IMR-90 (cell line): ENCODE measurements at regions not wholly inside any gene's neighbourhood (a gene's known extent, or its start where the extent isn't known, plus 50 kb on each side); places are given as distances from the start of the nearest gene placed in this dataset.

Source experiments
- ATAC-seq: fragments of 200-7000 bp; cut with Tn5 transposase; 2 replicates; pipeline ENCODE4 v1.9.1; 2020; ENCODE audit warnings: low read depth, mild to moderate bottlenecking, moderate library complexity
- BruUV-seq: library from RNA; stranded (reverse); fragments of 400-500 nt; replicated peaks from 2 replicates; lab custom pipeline; 2021; lab: Mats Ljungman, UMichigan
- CTCF ChIA-PET: fragments of 300-600 bp; formaldehyde crosslinking; extraction: SDS; loops from one replicate; lab custom pipeline; 2021; ENCODE audit warnings: antibody characterized with exemption; lab: Yijun Ruan, JAX
- POLR2A ChIA-PET: fragments of 300-600 bp; sonication (Branson Sonifier 250); formaldehyde crosslinking; loops from one replicate; lab custom pipeline; 2022; ENCODE audit warnings: antibody characterized with exemption; ENCODE audit not compliant: unreplicated experiment; lab: Charles Lee
- DNase-seq: peaks from one replicate; pipeline ENCODE4 v3.0.0; 2013
- H2AFZ ChIP-seq: replicated peaks from 2 replicates; pipeline ENCODE3; 2013; ENCODE audit warnings: low read length, mild to moderate bottlenecking; ENCODE audit not compliant: poor library complexity
- H2AK5ac ChIP-seq: 2 replicates; pipeline ENCODE4 v1.6.1; 2013; ENCODE audit warnings: low read depth, low read length, inconsistent platforms
- H2AK9ac ChIP-seq: replicated peaks from 2 replicates; pipeline ENCODE3; 2013; ENCODE audit warnings: mild to moderate bottlenecking, low read depth, low read length, moderate library complexity; ENCODE audit not compliant: poor library complexity
- H2BK120ac ChIP-seq: 2 replicates; pipeline ENCODE4 v1.6.1; 2013; ENCODE audit warnings: low read depth, low read length, inconsistent platforms
- H2BK15ac ChIP-seq: 3 replicates; pipeline ENCODE4 v1.6.1; 2013; ENCODE audit warnings: low read depth, low read length, inconsistent platforms
- H2BK20ac ChIP-seq: 2 replicates; pipeline ENCODE4 v1.6.1; 2013; ENCODE audit warnings: low read depth, mild to moderate bottlenecking, inconsistent platforms, low read length, moderate library complexity
- H2BK5ac ChIP-seq: 2 replicates; pipeline ENCODE4 v1.6.1; 2013; ENCODE audit warnings: mild to moderate bottlenecking, low read depth, low read length, inconsistent platforms; ENCODE audit not compliant: poor library complexity, severe bottlenecking
- H3K14ac ChIP-seq: replicated peaks from 2 replicates; pipeline ENCODE4 v1.6.1; 2013; ENCODE audit warnings: low read depth, low read length, inconsistent platforms
- H3K18ac ChIP-seq: 2 replicates; pipeline ENCODE4 v1.6.1; 2013; ENCODE audit warnings: low read depth, low read length, control low read depth
- H3K23ac ChIP-seq: 2 replicates; pipeline ENCODE4 v1.6.1; 2013; ENCODE audit warnings: low read depth, low read length, inconsistent platforms
- H3K27ac ChIP-seq: 2 replicates; pipeline ENCODE4 v1.5.1; 2013; ENCODE audit warnings: mild to moderate bottlenecking, control low read depth, low read length; ENCODE audit not compliant: insufficient read depth
- H3K27me3 ChIP-seq: 2 replicates; pipeline ENCODE4 v1.6.1; 2013; ENCODE audit warnings: low read length; ENCODE audit not compliant: control insufficient read depth, insufficient read depth
- H3K36me3 ChIP-seq: 2 replicates; pipeline ENCODE4 v1.6.1; 2013; ENCODE audit warnings: low read length, mixed read lengths; ENCODE audit not compliant: control insufficient read depth, insufficient read depth
- H3K4ac ChIP-seq: 2 replicates; pipeline ENCODE4 v1.6.1; 2013; ENCODE audit warnings: low read depth, low read length, inconsistent platforms
- H3K4me1 ChIP-seq: 2 replicates; pipeline ENCODE4 v1.6.1; 2013; ENCODE audit warnings: low read length, mixed read lengths; ENCODE audit not compliant: control insufficient read depth, insufficient read depth
- H3K4me2 ChIP-seq: 2 replicates; pipeline ENCODE4 v1.6.1; 2013; ENCODE audit warnings: low read depth, mild to moderate bottlenecking, control low read depth, low read length, moderate library complexity
- H3K4me3 ChIP-seq: 2 replicates; pipeline ENCODE4 v1.5.1; 2013; ENCODE audit warnings: low read depth, mild to moderate bottlenecking, control low read depth, low read length, moderate library complexity; ENCODE audit not compliant: insufficient read depth
- H3K56ac ChIP-seq: 2 replicates; pipeline ENCODE4 v1.6.1; 2013; ENCODE audit warnings: low read length, inconsistent platforms; ENCODE audit not compliant: insufficient read depth; ENCODE audit errors: extremely low read depth
- H3K79me1 ChIP-seq, 2 experiments: 2 replicates each; pipeline ENCODE4 v1.6.1; 2013; ENCODE audit warnings: low read length in 2 of 2, inconsistent platforms in 1 of 2, low read depth in 1 of 2
- H3K9ac ChIP-seq: 2 replicates; pipeline ENCODE4 v1.6.1; 2013; ENCODE audit warnings: low read depth, low read length, control low read depth
- H3K9me1 ChIP-seq: 2 replicates; pipeline ENCODE4 v1.6.1; 2013; ENCODE audit warnings: low read length, inconsistent platforms; ENCODE audit not compliant: insufficient read depth
- H3K9me3 ChIP-seq: 2 replicates; pipeline ENCODE4 v1.6.1; 2013; ENCODE audit warnings: low read length; ENCODE audit not compliant: control insufficient read depth, insufficient read depth
- H4K20me1 ChIP-seq: 2 replicates; pipeline ENCODE4 v1.6.1; 2013; ENCODE audit warnings: low read length, inconsistent platforms; ENCODE audit not compliant: insufficient read depth
- H4K5ac ChIP-seq: 2 replicates; pipeline ENCODE4 v1.6.1; 2013; ENCODE audit warnings: mild to moderate bottlenecking, low read depth, low read length, control low read depth
- H4K8ac ChIP-seq, 2 experiments: 2 replicates each; pipeline ENCODE4 v1.6.1; 2013; ENCODE audit warnings: low read depth in 2 of 2, low read length in 2 of 2, control low read depth in 1 of 2, inconsistent platforms in 1 of 2
- H4K91ac ChIP-seq: 2 replicates; pipeline ENCODE4 v1.6.1; 2013; ENCODE audit warnings: low read depth, low read length, inconsistent platforms; ENCODE audit not compliant: insufficient read depth
- BHLHE40 ChIP-seq: fragments of 150-350 bp; IDR thresholded peaks from 2 replicates; pipeline ENCODE4 v1.6.1; 2016; ENCODE audit warnings: mild to moderate bottlenecking, low read depth, low read length
- CEBPB ChIP-seq: IDR thresholded peaks from 2 replicates; pipeline ENCODE4 v1.6.1; 2012; ENCODE audit warnings: low read depth, low read length, improper control_type of control experiment
- CHD1 ChIP-seq: IDR thresholded peaks from 2 replicates; pipeline ENCODE4 v1.6.1; 2012; ENCODE audit warnings: low read depth, low read length, improper control_type of control experiment
- CTCF ChIP-seq: conservative IDR thresholded peaks from 2 replicates; pipeline ENCODE4 v1.5.1; 2012; ENCODE audit warnings: mild to moderate bottlenecking, low read depth, low read length, improper control_type of control experiment
- FOS ChIP-seq: fragments of 150-350 bp; IDR thresholded peaks from 2 replicates; pipeline ENCODE4 v1.6.1; 2016; ENCODE audit warnings: low read depth, low read length
- MAZ ChIP-seq: IDR thresholded peaks from 2 replicates; pipeline ENCODE4 v1.6.1; 2012; ENCODE audit warnings: low read depth, mild to moderate bottlenecking, low read length, improper control_type of control experiment, moderate library complexity, borderline replicate concordance
- MXI1 ChIP-seq: IDR thresholded peaks from 2 replicates; pipeline ENCODE4 v1.6.1; 2012; ENCODE audit warnings: low read depth, mild to moderate bottlenecking, low read length, moderate library complexity, borderline replicate concordance
- NFE2L2 ChIP-seq: fragments of 150-350 bp; IDR thresholded peaks from 2 replicates; pipeline ENCODE4 v1.6.1; 2016; ENCODE audit warnings: low read depth, mild to moderate bottlenecking, low read length
- RCOR1 ChIP-seq: IDR thresholded peaks from 2 replicates; pipeline ENCODE4 v1.6.1; 2012; ENCODE audit warnings: mild to moderate bottlenecking, low read length, improper control_type of control experiment; ENCODE audit not compliant: insufficient replicate concordance
- WGBS, 2 experiments: methylation state at CpG; one replicate each; pipeline versions ENCODE4 v1.1.5 to v1.1.7; 2013; ENCODE audit warnings: missing lambda C conversion rate in 2 of 2; ENCODE audit not compliant: insufficient read length in 1 of 2; ENCODE audit errors: extremely low coverage in 2 of 2; 5-methylcytosine and 5-hydroxymethylcytosine counted together
- dilution Hi-C: fragments of 300-500 bp; cut with HindIII; formaldehyde crosslinking; loops from one replicate; pipeline ENCODE4 v1.14.3; 2018; ENCODE audit warnings: low sequenced_read_pairs; ENCODE audit not compliant: unreplicated experiment
- in situ Hi-C: fragments of 300-500 bp; cut with MboI; formaldehyde crosslinking; loops from 3 replicates; pipeline ENCODE4 v1.14.3; 2019; ENCODE audit warnings: low sequenced_read_pairs, inconsistent platforms, mixed read lengths
- intact Hi-C: fragments of 100-400 bp; cut with micrococcal nuclease; formaldehyde crosslinking; loops from 2 replicates; pipeline ENCODE4 v1.10.0; 2022
- TF ChIP-seq, protein P1 (sequence below): fragments of 150-350 bp; IDR thresholded peaks from 2 replicates; pipeline ENCODE4 v1.6.1; 2016; ENCODE audit warnings: low read depth, mild to moderate bottlenecking, low read length, moderate library complexity, borderline replicate concordance
- TF ChIP-seq, protein P2 (sequence below): fragments of 150-350 bp; IDR thresholded peaks from 2 replicates; pipeline ENCODE4 v1.6.1; 2017; ENCODE audit warnings: mild to moderate bottlenecking, antibody characterized with exemption, low read length, low read depth

- Histone ChIP-seq H4K20me1 (no peaks in the 10 kb centered on the region), H2BK20ac (no peak overlapping the region), H2BK120ac (no peak overlapping the region), H3K27ac (no peak overlapping the region), H4K8ac (no peak overlapping the region), H3K56ac (no peak overlapping the region), H3K23ac (no peak overlapping the region), H3K4ac (no peak overlapping the region), H4K5ac (no peak overlapping the region), H2AK9ac (no peak overlapping the region), H3K9me3 (no peaks in the 10 kb centered on the region), H3K18ac (no peak overlapping the region), H2AK5ac (no peak overlapping the region), H3K27me3 (no peaks in the 10 kb centered on the region), H3K9ac (no peak overlapping the region), H3K4me2 (no peak overlapping the region), H3K9me1 (no peaks in the 10 kb centered on the region), H3K4me3 (no peak overlapping the region), H2BK5ac (no peak overlapping the region), H2AFZ (no peak overlapping the region), H3K14ac (no peak overlapping the region), H2BK15ac (no peak overlapping the region), H3K36me3 (no peaks in the 10 kb centered on the region), H3K4me1 (no peaks in the 10 kb centered on the region), H4K91ac (no peak overlapping the region), H3K79me1 (no peaks in the 10 kb centered on the region)
- BruUV-seq = no TSS peak
- in situ Hi-C loops (no loop called here), intact Hi-C loops (no loop called here), dilution Hi-C loops (no loop called here)
- DNase-seq (no peak), ATAC-seq (no peak)
- POLR2A ChIA-PET = no interaction called here
- no peak for TF ChIP-seq CHD1
- no peak for TF ChIP-seq CEBPB
- TF ChIP-seq BHLHE40 = no peak
- TF ChIP-seq, protein P1, sequence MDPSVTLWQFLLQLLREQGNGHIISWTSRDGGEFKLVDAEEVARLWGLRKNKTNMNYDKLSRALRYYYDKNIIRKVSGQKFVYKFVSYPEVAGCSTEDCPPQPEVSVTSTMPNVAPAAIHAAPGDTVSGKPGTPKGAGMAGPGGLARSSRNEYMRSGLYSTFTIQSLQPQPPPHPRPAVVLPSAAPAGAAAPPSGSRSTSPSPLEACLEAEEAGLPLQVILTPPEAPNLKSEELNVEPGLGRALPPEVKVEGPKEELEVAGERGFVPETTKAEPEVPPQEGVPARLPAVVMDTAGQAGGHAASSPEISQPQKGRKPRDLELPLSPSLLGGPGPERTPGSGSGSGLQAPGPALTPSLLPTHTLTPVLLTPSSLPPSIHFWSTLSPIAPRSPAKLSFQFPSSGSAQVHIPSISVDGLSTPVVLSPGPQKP = no peak
- TF ChIP-seq CTCF = no peak
- no peak for TF ChIP-seq FOS
- TF ChIP-seq MXI1 = no peak
- TF ChIP-seq NFE2L2 = no peak
- TF ChIP-seq RCOR1 = no peak
- TF ChIP-seq, protein P2, sequence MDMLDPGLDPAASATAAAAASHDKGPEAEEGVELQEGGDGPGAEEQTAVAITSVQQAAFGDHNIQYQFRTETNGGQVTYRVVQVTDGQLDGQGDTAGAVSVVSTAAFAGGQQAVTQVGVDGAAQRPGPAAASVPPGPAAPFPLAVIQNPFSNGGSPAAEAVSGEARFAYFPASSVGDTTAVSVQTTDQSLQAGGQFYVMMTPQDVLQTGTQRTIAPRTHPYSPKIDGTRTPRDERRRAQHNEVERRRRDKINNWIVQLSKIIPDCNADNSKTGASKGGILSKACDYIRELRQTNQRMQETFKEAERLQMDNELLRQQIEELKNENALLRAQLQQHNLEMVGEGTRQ = no peak
- TF ChIP-seq MAZ = no peak
- WGBS, 2 experiments = no CpG with 5 or more reads among the region's 2 CpGs
- CTCF ChIA-PET = no interaction called here
Observed at GRCh38 chr4:75412746-75413145, 101.5 kb downstream of the RCHY1 start.
